CD4-positive, alpha-beta T cell (primary cell): ENCODE measurements at regions not wholly inside any gene's neighbourhood (a gene's known extent, or its start where the extent isn't known, plus 50 kb on each side); places are given as distances from the start of the nearest gene placed in this dataset.
"Not testable (repeated sequence)": the region's sequence is repeated elsewhere in the genome, so short reads cannot be mapped to it uniquely, and the experiment has no call there.

ENCODE experiments used
- ATAC-seq: fragments of 200-7000 bp; cut with Tn5 transposase; one replicate; pipeline ENCODE4 v1.10.0; 2022; ENCODE audit warnings: mild to moderate bottlenecking; ENCODE audit not compliant: poor library complexity
- CTCF ChIA-PET: fragments of 350-600 bp; sonication (Branson Sonifier 250); formaldehyde crosslinking; loops from one replicate; lab custom pipeline; 2021; ENCODE audit warnings: antibody characterized with exemption, inconsistent platforms; lab: Charles Lee
- POLR2A ChIA-PET: fragments of 350-600 bp; sonication (Branson Sonifier 250); formaldehyde crosslinking; loops from one replicate; lab custom pipeline; 2021; ENCODE audit warnings: antibody characterized with exemption, inconsistent platforms; lab: Charles Lee
- DNase-seq, 14 experiments: peaks; one replicate each; pipeline ENCODE4 v3.0.0-alpha.2; 2013 to 2020; ENCODE audit warnings: mixed read lengths in 2 of 14
- H3K27ac ChIP-seq, 2 donors: one replicate each; pipeline versions ENCODE4 v1.5.1 to v1.7.0; 2013; ENCODE audit warnings: low read length in 2 of 2, low read depth in 1 of 2, mild to moderate bottlenecking in 1 of 2
- H3K27me3 ChIP-seq, 2 experiments: 1 replicate in 1 of 2; 2 replicates in 1 of 2; pipeline versions ENCODE4 v1.6.1 to v1.7.0; 2013; ENCODE audit warnings: low read length in 2 of 2, control low read depth in 1 of 2, mild to moderate bottlenecking in 1 of 2, moderate library complexity in 1 of 2; ENCODE audit not compliant: insufficient read depth in 2 of 2, control insufficient read depth in 1 of 2
- H3K36me3 ChIP-seq: one replicate; pipeline ENCODE4 v1.6.1; 2013; ENCODE audit warnings: low read length, control low read depth; ENCODE audit not compliant: insufficient read depth
- H3K4me1 ChIP-seq: one replicate; pipeline ENCODE4 v1.6.1; 2013; ENCODE audit warnings: low read length, control low read depth; ENCODE audit not compliant: insufficient read depth
- H3K4me3 ChIP-seq: one replicate; pipeline ENCODE4 v1.5.1; 2013; ENCODE audit warnings: mild to moderate bottlenecking, low read length, moderate library complexity
- H3K9me3 ChIP-seq, 2 experiments: 1 replicate in 1 of 2; 2 replicates in 1 of 2; pipeline versions ENCODE4 v1.6.1 to v1.7.0; 2013; ENCODE audit warnings: low read length in 2 of 2, mild to moderate bottlenecking in 2 of 2, control low read depth in 1 of 2, moderate library complexity in 1 of 2; ENCODE audit not compliant: control insufficient read depth in 1 of 2, insufficient read depth in 1 of 2
- H3K27ac Mint-ChIP-seq: one replicate; pipeline ENCODE4 v1.8.0; 2020; ENCODE audit warnings: mixed read lengths
- H3K27me3 Mint-ChIP-seq: one replicate; pipeline ENCODE4 v1.8.0; 2021; ENCODE audit warnings: mixed read lengths
- H3K36me3 Mint-ChIP-seq: one replicate; pipeline ENCODE4 v1.8.0; 2021; ENCODE audit warnings: low read depth, mixed read lengths
- H3K4me1 Mint-ChIP-seq: one replicate; pipeline ENCODE4 v1.8.0; 2021; ENCODE audit warnings: low read depth, mixed read lengths
- H3K4me3 Mint-ChIP-seq: one replicate; pipeline ENCODE4 v1.8.0; 2020; ENCODE audit warnings: mild to moderate bottlenecking, mixed read lengths
- H3K9me3 Mint-ChIP-seq: one replicate; pipeline ENCODE4 v1.8.0; 2020; ENCODE audit warnings: mixed read lengths
- CTCF ChIP-seq: fragments of 200-600 bp; IDR thresholded peaks from one replicate; pipeline ENCODE4 v1.8.0; 2022; ENCODE audit warnings: antibody characterized with exemption, mild to moderate bottlenecking
- intact Hi-C, 2 experiments: fragments of 100-400 bp; cut with DNase I in 1 of 2; cut with micrococcal nuclease in 1 of 2; formaldehyde crosslinking; loops; one replicate each; pipeline versions ENCODE4 v1.15.1 to v1.9.0; 2023 to 2025; cut with DNase I, micrococcal nuclease

GRCh38 chr14:22358726-22359125 lies 230.3 kb downstream of the DAD1 start:
- CTCF ChIA-PET = no interaction called here
- Histone ChIP-seq H3K27me3 (no peaks in the 10 kb centered on the region), H3K9me3 (no peaks in the 10 kb centered on the region), H3K4me3 (no peak overlapping the region), H3K27ac (no peak overlapping the region), H3K36me3 (no peaks in the 10 kb centered on the region), H3K4me1 (no peaks in the 10 kb centered on the region)
- no peaks in the 10 kb centered on the region for H3K9me3 Mint-ChIP-seq
- TF ChIP-seq CTCF = no peak
- no peak overlapping the region for H3K4me3 Mint-ChIP-seq
- ATAC-seq = no peak
- no peak overlapping the region for H3K27ac Mint-ChIP-seq
- intact Hi-C loops = no loop called here
- no peaks in the 10 kb centered on the region for H3K36me3 Mint-ChIP-seq
- POLR2A ChIA-PET = no interaction called here
- no peaks in the 10 kb centered on the region for H3K27me3 Mint-ChIP-seq
- no peaks in the 10 kb centered on the region for H3K4me1 Mint-ChIP-seq
- DNase-seq = no peak

GRCh38 chr14:22349281-22349680 lies 239.7 kb downstream of the DAD1 start:
- H3K9me3 Mint-ChIP-seq, H3K4me1 ChIP-seq, H3K27ac Mint-ChIP-seq, H3K27me3 Mint-ChIP-seq, H3K4me3 Mint-ChIP-seq, H3K4me3 ChIP-seq, H3K36me3 ChIP-seq, intact Hi-C loops, H3K27me3 ChIP-seq, ATAC-seq, CTCF ChIA-PET, H3K36me3 Mint-ChIP-seq, DNase-seq, H3K4me1 Mint-ChIP-seq, H3K9me3 ChIP-seq, POLR2A ChIA-PET, H3K27ac ChIP-seq: not testable (repeated sequence)

- Mint-ChIP-seq H3K9me3 (no peaks in the 10 kb centered on the region), H3K4me1 (no peaks in the 10 kb centered on the region), H3K4me3 (no peak overlapping the region), H3K27me3 (no peaks in the 10 kb centered on the region), H3K27ac (no peak overlapping the region), H3K36me3 (no peaks in the 10 kb centered on the region)
- DNase-seq = no peak
- no peaks in the 10 kb centered on the region for H3K4me1 ChIP-seq
- ATAC-seq = no peak
- no peak overlapping the region for H3K4me3 ChIP-seq
- TF ChIP-seq CTCF = no peak
- H3K36me3 ChIP-seq = no peaks in the 10 kb centered on the region
- H3K27me3 ChIP-seq = no peaks in the 10 kb centered on the region
- no peaks in the 10 kb centered on the region for H3K9me3 ChIP-seq
- CTCF ChIA-PET = no interaction called here
- no peak overlapping the region for H3K27ac ChIP-seq
- POLR2A ChIA-PET = no interaction called here
- intact Hi-C loops = no loop called here
Measured at GRCh38 chr14:22344673-22345072, 244.4 kb downstream of the DAD1 start.

GRCh38 chr14:22344209-22344608 lies 244.8 kb downstream of the DAD1 start:
- H3K27ac Mint-ChIP-seq, H3K27me3 ChIP-seq, DNase-seq, ATAC-seq, H3K36me3 ChIP-seq, POLR2A ChIA-PET, H3K4me3 Mint-ChIP-seq, intact Hi-C loops, H3K27me3 Mint-ChIP-seq, H3K27ac ChIP-seq, H3K9me3 ChIP-seq, CTCF ChIA-PET, H3K9me3 Mint-ChIP-seq, H3K4me3 ChIP-seq, H3K36me3 Mint-ChIP-seq, H3K4me1 ChIP-seq, H3K4me1 Mint-ChIP-seq: not testable (repeated sequence)
